IMR-90 (cell line): ENCODE measurements at regions not wholly inside any gene's neighbourhood (a gene's known extent, or its start where the extent isn't known, plus 50 kb on each side); places are given as distances from the start of the nearest gene placed in this dataset.

Source experiments
- CEBPB ChIP-seq: IDR thresholded peaks from 2 replicates; pipeline ENCODE4 v1.6.1; 2012; ENCODE audit warnings: low read depth, low read length, improper control_type of control experiment
- CTCF ChIP-seq: conservative IDR thresholded peaks from 2 replicates; pipeline ENCODE4 v1.5.1; 2012; ENCODE audit warnings: mild to moderate bottlenecking, low read depth, low read length, improper control_type of control experiment
- MAFK ChIP-seq: IDR thresholded peaks from 2 replicates; pipeline ENCODE4 v1.6.1; 2012; ENCODE audit warnings: low read depth, low read length, improper control_type of control experiment
- MXI1 ChIP-seq: IDR thresholded peaks from 2 replicates; pipeline ENCODE4 v1.6.1; 2012; ENCODE audit warnings: low read depth, mild to moderate bottlenecking, low read length, moderate library complexity, borderline replicate concordance
- POLR2A ChIP-seq: IDR thresholded peaks from 2 replicates; pipeline ENCODE4 v1.6.1; 2012; ENCODE audit warnings: mild to moderate bottlenecking, low read depth, low read length
- RAD21 ChIP-seq: IDR thresholded peaks from 2 replicates; pipeline ENCODE4 v1.6.1; 2012; ENCODE audit warnings: low read length, improper control_type of control experiment
- RCOR1 ChIP-seq: IDR thresholded peaks from 2 replicates; pipeline ENCODE4 v1.6.1; 2012; ENCODE audit warnings: mild to moderate bottlenecking, low read length, improper control_type of control experiment; ENCODE audit not compliant: insufficient replicate concordance

- TF ChIP-seq CTCF: peak; percentile 34; the same call in 1 of the 2 replicates
- no peak for TF ChIP-seq POLR2A
- no peak for TF ChIP-seq MXI1
- no peak for TF ChIP-seq CEBPB
- TF ChIP-seq RCOR1: no peak
- peak; percentile 31 for TF ChIP-seq RAD21
- no peak for TF ChIP-seq MAFK
Measured at GRCh38 chrX:55342533-55343501, 78.1 kb upstream of the PAGE3 start.
